CD4-positive, alpha-beta T cell (primary cell): ENCODE measurements at regions not wholly inside any gene's neighbourhood (a gene's known extent, or its start where the extent isn't known, plus 50 kb on each side); places are given as distances from the start of the nearest gene placed in this dataset.

Source experiments
- ATAC-seq: fragments of 200-7000 bp; cut with Tn5 transposase; one replicate; pipeline ENCODE4 v1.10.0; 2022; ENCODE audit warnings: mild to moderate bottlenecking; ENCODE audit not compliant: poor library complexity
- CTCF ChIA-PET: fragments of 350-600 bp; sonication (Branson Sonifier 250); formaldehyde crosslinking; loops from one replicate; lab custom pipeline; 2021; ENCODE audit warnings: antibody characterized with exemption, inconsistent platforms; lab: Charles Lee
- POLR2A ChIA-PET: fragments of 350-600 bp; sonication (Branson Sonifier 250); formaldehyde crosslinking; loops from one replicate; lab custom pipeline; 2021; ENCODE audit warnings: antibody characterized with exemption, inconsistent platforms; lab: Charles Lee
- DNase-seq, 14 experiments: peaks; one replicate each; pipeline ENCODE4 v3.0.0-alpha.2; 2013 to 2020; ENCODE audit warnings: mixed read lengths in 2 of 14
- H3K27ac ChIP-seq, 2 donors: one replicate each; pipeline versions ENCODE4 v1.5.1 to v1.7.0; 2013; ENCODE audit warnings: low read length in 2 of 2, low read depth in 1 of 2, mild to moderate bottlenecking in 1 of 2
- H3K27me3 ChIP-seq, 2 experiments: 1 replicate in 1 of 2; 2 replicates in 1 of 2; pipeline versions ENCODE4 v1.6.1 to v1.7.0; 2013; ENCODE audit warnings: low read length in 2 of 2, control low read depth in 1 of 2, mild to moderate bottlenecking in 1 of 2, moderate library complexity in 1 of 2; ENCODE audit not compliant: insufficient read depth in 2 of 2, control insufficient read depth in 1 of 2
- H3K36me3 ChIP-seq: one replicate; pipeline ENCODE4 v1.6.1; 2013; ENCODE audit warnings: low read length, control low read depth; ENCODE audit not compliant: insufficient read depth
- H3K4me1 ChIP-seq: one replicate; pipeline ENCODE4 v1.6.1; 2013; ENCODE audit warnings: low read length, control low read depth; ENCODE audit not compliant: insufficient read depth
- H3K4me3 ChIP-seq: one replicate; pipeline ENCODE4 v1.5.1; 2013; ENCODE audit warnings: mild to moderate bottlenecking, low read length, moderate library complexity
- H3K9me3 ChIP-seq, 2 experiments: 1 replicate in 1 of 2; 2 replicates in 1 of 2; pipeline versions ENCODE4 v1.6.1 to v1.7.0; 2013; ENCODE audit warnings: low read length in 2 of 2, mild to moderate bottlenecking in 2 of 2, control low read depth in 1 of 2, moderate library complexity in 1 of 2; ENCODE audit not compliant: control insufficient read depth in 1 of 2, insufficient read depth in 1 of 2
- H3K27ac Mint-ChIP-seq: one replicate; pipeline ENCODE4 v1.8.0; 2020; ENCODE audit warnings: mixed read lengths
- H3K27me3 Mint-ChIP-seq: one replicate; pipeline ENCODE4 v1.8.0; 2021; ENCODE audit warnings: mixed read lengths
- H3K36me3 Mint-ChIP-seq: one replicate; pipeline ENCODE4 v1.8.0; 2021; ENCODE audit warnings: low read depth, mixed read lengths
- H3K4me1 Mint-ChIP-seq: one replicate; pipeline ENCODE4 v1.8.0; 2021; ENCODE audit warnings: low read depth, mixed read lengths
- H3K4me3 Mint-ChIP-seq: one replicate; pipeline ENCODE4 v1.8.0; 2020; ENCODE audit warnings: mild to moderate bottlenecking, mixed read lengths
- H3K9me3 Mint-ChIP-seq: one replicate; pipeline ENCODE4 v1.8.0; 2020; ENCODE audit warnings: mixed read lengths
- CTCF ChIP-seq: fragments of 200-600 bp; IDR thresholded peaks from one replicate; pipeline ENCODE4 v1.8.0; 2022; ENCODE audit warnings: antibody characterized with exemption, mild to moderate bottlenecking
- intact Hi-C, 2 experiments: fragments of 100-400 bp; cut with DNase I in 1 of 2; cut with micrococcal nuclease in 1 of 2; formaldehyde crosslinking; loops; one replicate each; pipeline versions ENCODE4 v1.15.1 to v1.9.0; 2023 to 2025; cut with DNase I, micrococcal nuclease

- no peak overlapping the region for H3K27ac Mint-ChIP-seq
- H3K9me3 Mint-ChIP-seq = peaks cover 3% of the 10 kb centered on the region
- TF ChIP-seq CTCF = no peak
- intact Hi-C loops = no loop called here
- Histone ChIP-seq H3K27me3 (no peaks in the 10 kb centered on the region), H3K27ac (no peak overlapping the region), H3K4me1 (no peaks in the 10 kb centered on the region), H3K36me3 (no peaks in the 10 kb centered on the region), H3K4me3 (no peak overlapping the region), H3K9me3 (no peaks in the 10 kb centered on the region)
- H3K27me3 Mint-ChIP-seq = peaks cover 6% of the 10 kb centered on the region
- DNase-seq (no peak), ATAC-seq (no peak)
- H3K4me3 Mint-ChIP-seq = no peak overlapping the region
- no peaks in the 10 kb centered on the region for H3K4me1 Mint-ChIP-seq
- H3K36me3 Mint-ChIP-seq = no peaks in the 10 kb centered on the region
- CTCF ChIA-PET = no interaction called here
- POLR2A ChIA-PET = no interaction called here
These were observed 263.3 kb downstream of the TTC6 start for GRCh38 chr14:37858733-37859132.

- Histone ChIP-seq H3K27ac (no peak overlapping the region), H3K4me3 (no peak overlapping the region), H3K27me3 (no peaks in the 10 kb centered on the region), H3K9me3 (no peaks in the 10 kb centered on the region), H3K36me3 (no peaks in the 10 kb centered on the region), H3K4me1 (no peaks in the 10 kb centered on the region)
- peaks cover 6% of the 10 kb centered on the region for H3K27me3 Mint-ChIP-seq
- H3K36me3 Mint-ChIP-seq = no peaks in the 10 kb centered on the region
- peaks cover 3% of the 10 kb centered on the region for H3K9me3 Mint-ChIP-seq
- CTCF ChIA-PET = no interaction called here
- no peak for ATAC-seq
- POLR2A ChIA-PET = no interaction called here
- no peak for DNase-seq
- H3K4me1 Mint-ChIP-seq = no peaks in the 10 kb centered on the region
- no peak overlapping the region for H3K27ac Mint-ChIP-seq
- H3K4me3 Mint-ChIP-seq = no peak overlapping the region
- TF ChIP-seq CTCF = no peak
- intact Hi-C loops = no loop called here
These were observed 263.7 kb downstream of the TTC6 start for GRCh38 chr14:37859177-37859576.

GRCh38 chr14:37862263-37862662, 266.8 kb downstream of the TTC6 start:
- no peaks in the 10 kb centered on the region for H3K27me3 ChIP-seq
- H3K4me1 Mint-ChIP-seq = no peaks in the 10 kb centered on the region
- no peaks in the 10 kb centered on the region for H3K36me3 Mint-ChIP-seq
- H3K27ac Mint-ChIP-seq = no peak overlapping the region
- TF ChIP-seq CTCF = no peak
- H3K4me3 ChIP-seq = no peak overlapping the region
- H3K27ac ChIP-seq = no peak overlapping the region
- ATAC-seq (no peak), DNase-seq (no peak)
- H3K27me3 Mint-ChIP-seq = no peaks in the 10 kb centered on the region
- POLR2A ChIA-PET = no interaction called here
- intact Hi-C loops = no loop called here
- no peak overlapping the region for H3K4me3 Mint-ChIP-seq
- no peaks in the 10 kb centered on the region for H3K9me3 ChIP-seq
- CTCF ChIA-PET = no interaction called here
- peaks cover 3% of the 10 kb centered on the region for H3K9me3 Mint-ChIP-seq
- H3K36me3 ChIP-seq = no peaks in the 10 kb centered on the region
- H3K4me1 ChIP-seq = no peaks in the 10 kb centered on the region
